Left forelimb (tissue), 1 donor: ENCODE measurements at regions not wholly inside any gene's neighbourhood (a gene's known extent, or its start where the extent isn't known, plus 50 kb on each side); places are given as distances from the start of the nearest gene placed in this dataset.

Experiments used
- DNase-seq: peaks from one replicate; pipeline ENCODE4 v3.0.0-alpha.2; 2018; ENCODE audit warnings: low spot score

GRCh38 chr18:22544626-22545025 lies 126.9 kb upstream of the CTAGE1 start:
- no peak for DNase-seq

- no peak for DNase-seq
Measured at GRCh38 chr18:22545066-22545760, 127.5 kb upstream of the CTAGE1 start.

GRCh38 chr18:22546905-22547570 lies 129.3 kb upstream of the CTAGE1 start:
- no peak for DNase-seq

GRCh38 chr18:22547807-22548561 lies 130.3 kb upstream of the CTAGE1 start:
- DNase-seq: peak; percentile 70

- no peak for DNase-seq
Measured at GRCh38 chr18:22549260-22549937, 131.7 kb upstream of the CTAGE1 start.

- no peak for DNase-seq
Measured at GRCh38 chr18:22550366-22550765, 132.7 kb upstream of the CTAGE1 start.

- no peak for DNase-seq
Measured at GRCh38 chr18:22550861-22551260, 133.1 kb upstream of the CTAGE1 start.

- DNase-seq: no peak
Measured at GRCh38 chr18:22551536-22552151, 133.9 kb upstream of the CTAGE1 start.

GRCh38 chr18:22552254-22552653 lies 134.5 kb upstream of the CTAGE1 start:
- no peak for DNase-seq

- no peak for DNase-seq
Measured at GRCh38 chr18:22552899-22553460, 135.3 kb upstream of the CTAGE1 start.

- no peak for DNase-seq
Measured at GRCh38 chr18:22556222-22557167, 138.8 kb upstream of the CTAGE1 start.

- no peak for DNase-seq
Measured at GRCh38 chr18:22557168-22557941, 139.6 kb upstream of the CTAGE1 start.

- DNase-seq: no peak
Measured at GRCh38 chr18:22558945-22559385, 141.2 kb upstream of the CTAGE1 start.

- peak; percentile 75 for DNase-seq
Measured at GRCh38 chr18:22559414-22560274, 141.9 kb upstream of the CTAGE1 start.

GRCh38 chr18:22560275-22560610 lies 142.5 kb upstream of the CTAGE1 start:
- no peak for DNase-seq

GRCh38 chr18:22560797-22561196 lies 143.1 kb upstream of the CTAGE1 start:
- no peak for DNase-seq

- no peak for DNase-seq
Measured at GRCh38 chr18:22563164-22563583, 145.5 kb upstream of the CTAGE1 start.

GRCh38 chr18:22564036-22564435 lies 146.3 kb upstream of the CTAGE1 start:
- DNase-seq: no peak
